NCI-H526 treated with DMSO at 0.1 percent for 48 hours (cell line): ENCODE measurements at regions not wholly inside any gene's neighbourhood (a gene's known extent, or its start where the extent isn't known, plus 50 kb on each side); places are given as distances from the start of the nearest gene placed in this dataset.

Experiments used
- DNase-seq: peaks from one replicate; lab custom pipeline; 2025; lab: John Stamatoyannopoulos, UW

- DNase-seq, result no peak
These were observed 990.9 kb downstream of the BRD1 start for GRCh38 chr22:48836673-48837340.

GRCh38 chr22:48835857-48836672, 991.6 kb downstream of the BRD1 start:
- DNase-seq, result no peak

GRCh38 chr22:48835364-48835763, 992.3 kb downstream of the BRD1 start:
- DNase-seq, result no peak

- no peak for DNase-seq
These were observed 993.3 kb downstream of the BRD1 start for GRCh38 chr22:48834404-48834803.

- no peak for DNase-seq
These were observed 995.1 kb downstream of the BRD1 start for GRCh38 chr22:48832592-48832991.

- no peak for DNase-seq
These were observed 997.8 kb downstream of the BRD1 start for GRCh38 chr22:48829908-48830307.

- DNase-seq, result no peak
These were observed 999.0 kb downstream of the BRD1 start for GRCh38 chr22:48828688-48829087.

GRCh38 chr22:48827904-48828555, 999.6 kb downstream of the BRD1 start:
- DNase-seq, result no peak

- no peak for DNase-seq
These were observed 1000.3 kb downstream of the BRD1 start for GRCh38 chr22:48827268-48827846.

GRCh38 chr22:48826546-48826945, 1001.1 kb downstream of the BRD1 start:
- no peak for DNase-seq

- no peak for DNase-seq
These were observed 1001.7 kb downstream of the BRD1 start for GRCh38 chr22:48825802-48826520.

GRCh38 chr22:48824712-48825651, 1002.7 kb downstream of the BRD1 start:
- no peak for DNase-seq

- DNase-seq, result no peak
These were observed 1003.7 kb downstream of the BRD1 start for GRCh38 chr22:48823941-48824340.

- DNase-seq, result no peak
These were observed 1005.1 kb downstream of the BRD1 start for GRCh38 chr22:48822278-48823233.

- DNase-seq, result no peak
These were observed 1005.9 kb downstream of the BRD1 start for GRCh38 chr22:48821727-48822126.

- DNase-seq, result no peak
These were observed 1006.4 kb downstream of the BRD1 start for GRCh38 chr22:48821346-48821690.

- no peak for DNase-seq
These were observed 1007.0 kb downstream of the BRD1 start for GRCh38 chr22:48820481-48821345.

- DNase-seq, result no peak
These were observed 1007.7 kb downstream of the BRD1 start for GRCh38 chr22:48819961-48820360.

GRCh38 chr22:48819232-48819631, 1008.4 kb downstream of the BRD1 start:
- no peak for DNase-seq
